ENCODE measurements at regions not wholly inside any gene's neighbourhood (a gene's known extent, or its start where the extent isn't known, plus 50 kb on each side); places are given as distances from the start of the nearest gene placed in this dataset.

- no peaks in the 10 kb centered on the region for H4K20me1 ChIP-seq (ENCODE audit: insufficient read depth, poor library complexity, severe bottlenecking)
- H3K4me3 ChIP-seq, result no peak overlapping the region
- H3K4me1 ChIP-seq (ENCODE audit: insufficient read depth), result no peaks in the 10 kb centered on the region
- no peak overlapping the region for H3K27ac ChIP-seq
- WGBS (ENCODE audit: low lambda C conversion rate, missing lambda C conversion rate), result 27% methylated on average over 2 of the region's 2 CpGs
- H3K4me2 ChIP-seq, result no peak overlapping the region
- no peaks in the 10 kb centered on the region for H3K27me3 ChIP-seq
- no peak overlapping the region for H2AFZ ChIP-seq
- H3K79me2 ChIP-seq, result no peaks in the 10 kb centered on the region
- H3K36me3 ChIP-seq (replicated peaks; ENCODE audit: insufficient read depth, low read depth), result no peaks in the 10 kb centered on the region
- no peaks in the 10 kb centered on the region for H3K9me2 ChIP-seq (replicated peaks; ENCODE audit: insufficient read depth)
- no peak for DNase-seq (ENCODE audit: low spot score)
- no peak for TF ChIP-seq EZH2 (IDR thresholded peaks at IDR 0.05; ENCODE audit: borderline replicate concordance)
- no peak for TF ChIP-seq EZH2phosphoT487 (IDR thresholded peaks at IDR 0.05; ENCODE audit: low read depth, severe bottlenecking, unreplicated experiment)
- TF ChIP-seq, protein P1, sequence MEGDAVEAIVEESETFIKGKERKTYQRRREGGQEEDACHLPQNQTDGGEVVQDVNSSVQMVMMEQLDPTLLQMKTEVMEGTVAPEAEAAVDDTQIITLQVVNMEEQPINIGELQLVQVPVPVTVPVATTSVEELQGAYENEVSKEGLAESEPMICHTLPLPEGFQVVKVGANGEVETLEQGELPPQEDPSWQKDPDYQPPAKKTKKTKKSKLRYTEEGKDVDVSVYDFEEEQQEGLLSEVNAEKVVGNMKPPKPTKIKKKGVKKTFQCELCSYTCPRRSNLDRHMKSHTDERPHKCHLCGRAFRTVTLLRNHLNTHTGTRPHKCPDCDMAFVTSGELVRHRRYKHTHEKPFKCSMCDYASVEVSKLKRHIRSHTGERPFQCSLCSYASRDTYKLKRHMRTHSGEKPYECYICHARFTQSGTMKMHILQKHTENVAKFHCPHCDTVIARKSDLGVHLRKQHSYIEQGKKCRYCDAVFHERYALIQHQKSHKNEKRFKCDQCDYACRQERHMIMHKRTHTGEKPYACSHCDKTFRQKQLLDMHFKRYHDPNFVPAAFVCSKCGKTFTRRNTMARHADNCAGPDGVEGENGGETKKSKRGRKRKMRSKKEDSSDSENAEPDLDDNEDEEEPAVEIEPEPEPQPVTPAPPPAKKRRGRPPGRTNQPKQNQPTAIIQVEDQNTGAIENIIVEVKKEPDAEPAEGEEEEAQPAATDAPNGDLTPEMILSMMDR (IDR thresholded peaks at IDR 0.05; ENCODE audit: poor library complexity), result no peak
- H3K9me3 ChIP-seq (ENCODE audit: low read depth), result no peaks in the 10 kb centered on the region
Observed at GRCh38 chr3:103705641-103706040, 1270.8 kb downstream of the ZPLD1 start.

DNA sequence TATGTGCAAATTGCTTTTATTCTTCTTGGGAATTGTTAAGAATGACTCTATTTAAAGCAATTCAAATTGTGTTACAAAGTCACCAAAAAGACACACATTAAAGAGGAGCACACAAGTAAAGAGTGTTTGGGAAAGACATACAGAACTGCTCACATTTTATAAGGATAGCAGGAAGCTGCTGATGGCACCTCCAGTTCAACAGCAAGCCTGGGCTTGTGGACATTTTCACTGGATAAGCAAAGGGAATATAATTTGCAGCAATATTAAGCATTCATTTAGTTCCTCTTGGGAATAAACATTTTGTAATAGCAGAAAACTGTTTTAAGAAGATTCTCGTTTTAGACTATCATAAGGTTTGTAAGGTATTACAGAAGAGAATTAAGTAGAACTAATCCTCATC is 1271.9 kb downstream of the ZPLD1 start:
- 50% methylated on average over 1 of the region's 1 CpG for WGBS (ENCODE audit: low lambda C conversion rate, missing lambda C conversion rate)
- no peaks in the 10 kb centered on the region for H3K9me2 ChIP-seq (replicated peaks; ENCODE audit: insufficient read depth)
- no peak for DNase-seq (ENCODE audit: low spot score)

GRCh38 chr3:103711670-103712069 is 1276.9 kb downstream of the ZPLD1 start:
- no peak overlapping the region for H3K4me2 ChIP-seq
- no peak overlapping the region for H2AFZ ChIP-seq
- H4K20me1 ChIP-seq (ENCODE audit: insufficient read depth, poor library complexity, severe bottlenecking), result no peaks in the 10 kb centered on the region
- no peak for DNase-seq (ENCODE audit: low spot score)
- no peaks in the 10 kb centered on the region for H3K36me3 ChIP-seq (replicated peaks; ENCODE audit: insufficient read depth, low read depth)
- TF ChIP-seq EZH2 (IDR thresholded peaks at IDR 0.05; ENCODE audit: borderline replicate concordance) (no peak), EZH2phosphoT487 (IDR thresholded peaks at IDR 0.05; ENCODE audit: low read depth, severe bottlenecking, unreplicated experiment) (no peak)
- TF ChIP-seq, protein P1 (IDR thresholded peaks at IDR 0.05; ENCODE audit: poor library complexity), result no peak
- H3K9me2 ChIP-seq (replicated peaks; ENCODE audit: insufficient read depth), result no peaks in the 10 kb centered on the region
- H3K4me1 ChIP-seq (ENCODE audit: insufficient read depth), result no peaks in the 10 kb centered on the region
- 67% methylated on average over 5 of the region's 5 CpGs for WGBS (ENCODE audit: low lambda C conversion rate, missing lambda C conversion rate)
- no peaks in the 10 kb centered on the region for H3K9me3 ChIP-seq (ENCODE audit: low read depth)
- H3K27ac ChIP-seq, result no peak overlapping the region
- H3K79me2 ChIP-seq, result no peaks in the 10 kb centered on the region
- H3K4me3 ChIP-seq, result no peak overlapping the region
- no peaks in the 10 kb centered on the region for H3K27me3 ChIP-seq

More for the DNA sequence above, 1271.9 kb downstream of the ZPLD1 start:
- no peak overlapping the region for H3K4me3 ChIP-seq
- no peaks in the 10 kb centered on the region for H3K27me3 ChIP-seq
- H3K27ac ChIP-seq, result no peak overlapping the region
- TF ChIP-seq EZH2 (IDR thresholded peaks at IDR 0.05; ENCODE audit: borderline replicate concordance), result no peak
- TF ChIP-seq, protein P1 (IDR thresholded peaks at IDR 0.05; ENCODE audit: poor library complexity), result no peak
- TF ChIP-seq EZH2phosphoT487 (IDR thresholded peaks at IDR 0.05; ENCODE audit: low read depth, severe bottlenecking, unreplicated experiment), result no peak
- H3K79me2 ChIP-seq, result no peaks in the 10 kb centered on the region
- H2AFZ ChIP-seq, result no peak overlapping the region
- no peaks in the 10 kb centered on the region for H3K4me1 ChIP-seq (ENCODE audit: insufficient read depth)
- no peak overlapping the region for H3K4me2 ChIP-seq
- no peaks in the 10 kb centered on the region for H4K20me1 ChIP-seq (ENCODE audit: insufficient read depth, poor library complexity, severe bottlenecking)
- H3K9me3 ChIP-seq (ENCODE audit: low read depth), result no peaks in the 10 kb centered on the region
- no peaks in the 10 kb centered on the region for H3K36me3 ChIP-seq (replicated peaks; ENCODE audit: insufficient read depth, low read depth)
